T-cell (primary cell): ENCODE measurements at regions not wholly inside any gene's neighbourhood (a gene's known extent, or its start where the extent isn't known, plus 50 kb on each side); places are given as distances from the start of the nearest gene placed in this dataset.
"Not testable (repeated sequence)": the region's sequence is repeated elsewhere in the genome, so short reads cannot be mapped to it uniquely, and the experiment has no call there.

ENCODE experiments used
- ATAC-seq, 4 experiments: fragments of 200-7000 bp in 3 of 4; fragments of 150-1000 bp in 1 of 4; cut with Tn5 transposase; replicated peaks in 1 of 4; 1 replicate in 3 of 4; 2 replicates in 1 of 4; pipeline ENCODE4 v1.10.0; 2021; ENCODE audit warnings: moderate library complexity in 3 of 4, mild to moderate bottlenecking in 2 of 4, moderate number of reproducible peaks in 1 of 4
- CTCF ChIA-PET, 2 donors: fragments of 300-600 bp; sonication (Branson Sonifier 250); formaldehyde crosslinking; loops; one replicate each; lab custom pipeline; 2022; ENCODE audit warnings: antibody characterized with exemption in 2 of 2; lab: Charles Lee
- POLR2A ChIA-PET, 2 donors: fragments of 300-600 bp; sonication (Branson Sonifier 250); formaldehyde crosslinking; loops; one replicate each; lab custom pipeline; 2022; ENCODE audit warnings: antibody characterized with exemption in 2 of 2; lab: Charles Lee
- DNase-seq, 35 experiments: peaks; one replicate each; pipeline versions ENCODE4 v3.0.0 to v3.0.0-alpha.2; 2013 to 2023
- H3K27ac ChIP-seq: one replicate; pipeline ENCODE4 v1.5.1; 2013; ENCODE audit warnings: low read length
- H3K27me3 ChIP-seq, 2 experiments: replicated peaks in 1 of 2; 1 replicate in 1 of 2; 2 replicates in 1 of 2; pipeline versions ENCODE4 v1.6.1 to v1.7.0; 2013; ENCODE audit warnings: low read length in 1 of 2, mixed read lengths in 1 of 2; ENCODE audit not compliant: control insufficient read depth in 2 of 2, insufficient read depth in 2 of 2; ENCODE audit errors: extremely low read depth in 1 of 2
- H3K36me3 ChIP-seq, 2 donors: 1 replicate in 1 of 2; 2 replicates in 1 of 2; pipeline versions ENCODE4 v1.6.1 to v1.7.0; 2013; ENCODE audit warnings: low read length in 1 of 2; ENCODE audit not compliant: control insufficient read depth in 2 of 2, insufficient read depth in 1 of 2; ENCODE audit errors: extremely low read depth in 1 of 2
- H3K4me1 ChIP-seq, 2 experiments: 1 replicate in 1 of 2; 2 replicates in 1 of 2; pipeline versions ENCODE4 v1.6.1 to v1.7.0; 2013; ENCODE audit warnings: low read length in 2 of 2, mixed read lengths in 1 of 2; ENCODE audit not compliant: insufficient read depth in 2 of 2, control insufficient read depth in 1 of 2; ENCODE audit errors: extremely low read depth in 1 of 2
- H3K4me3 ChIP-seq, 2 donors: 1 replicate in 1 of 2; 2 replicates in 1 of 2; pipeline versions ENCODE4 v1.5.1 to v1.7.0; 2013; ENCODE audit warnings: mild to moderate bottlenecking in 2 of 2, low read length in 1 of 2, moderate library complexity in 1 of 2; ENCODE audit not compliant: control insufficient read depth in 1 of 2; ENCODE audit errors: extremely low read depth in 1 of 2
- H3K9me3 ChIP-seq: 2 replicates; pipeline ENCODE4 v1.7.0; 2013
- H3K27ac Mint-ChIP-seq, 2 donors: one replicate each; pipeline ENCODE4 v1.8.0; 2020 to 2021; ENCODE audit warnings: mild to moderate bottlenecking in 2 of 2, mixed read lengths in 2 of 2
- H3K27me3 Mint-ChIP-seq, 2 donors: one replicate each; pipeline ENCODE4 v1.8.0; 2021 to 2022; ENCODE audit warnings: mixed read lengths in 2 of 2
- H3K36me3 Mint-ChIP-seq: one replicate; pipeline ENCODE4 v1.8.0; 2021; ENCODE audit warnings: mixed read lengths
- H3K4me1 Mint-ChIP-seq, 3 donors: one replicate each; pipeline ENCODE4 v1.8.0; 2020 to 2022; ENCODE audit warnings: mixed read lengths in 3 of 3, mild to moderate bottlenecking in 1 of 3
- H3K4me3 Mint-ChIP-seq, 3 donors: one replicate each; pipeline ENCODE4 v1.8.0; 2020 to 2022; ENCODE audit warnings: mild to moderate bottlenecking in 3 of 3, mixed read lengths in 3 of 3, moderate library complexity in 3 of 3
- H3K9me3 Mint-ChIP-seq, 3 donors: one replicate each; pipeline ENCODE4 v1.8.0; 2020 to 2022; ENCODE audit warnings: mixed read lengths in 3 of 3
- WGBS: methylation state at CpG from one replicate; pipeline ENCODE4 v1.1.5; 2013; ENCODE audit warnings: missing lambda C conversion rate; ENCODE audit not compliant: insufficient coverage; 5-methylcytosine and 5-hydroxymethylcytosine counted together

DNA sequence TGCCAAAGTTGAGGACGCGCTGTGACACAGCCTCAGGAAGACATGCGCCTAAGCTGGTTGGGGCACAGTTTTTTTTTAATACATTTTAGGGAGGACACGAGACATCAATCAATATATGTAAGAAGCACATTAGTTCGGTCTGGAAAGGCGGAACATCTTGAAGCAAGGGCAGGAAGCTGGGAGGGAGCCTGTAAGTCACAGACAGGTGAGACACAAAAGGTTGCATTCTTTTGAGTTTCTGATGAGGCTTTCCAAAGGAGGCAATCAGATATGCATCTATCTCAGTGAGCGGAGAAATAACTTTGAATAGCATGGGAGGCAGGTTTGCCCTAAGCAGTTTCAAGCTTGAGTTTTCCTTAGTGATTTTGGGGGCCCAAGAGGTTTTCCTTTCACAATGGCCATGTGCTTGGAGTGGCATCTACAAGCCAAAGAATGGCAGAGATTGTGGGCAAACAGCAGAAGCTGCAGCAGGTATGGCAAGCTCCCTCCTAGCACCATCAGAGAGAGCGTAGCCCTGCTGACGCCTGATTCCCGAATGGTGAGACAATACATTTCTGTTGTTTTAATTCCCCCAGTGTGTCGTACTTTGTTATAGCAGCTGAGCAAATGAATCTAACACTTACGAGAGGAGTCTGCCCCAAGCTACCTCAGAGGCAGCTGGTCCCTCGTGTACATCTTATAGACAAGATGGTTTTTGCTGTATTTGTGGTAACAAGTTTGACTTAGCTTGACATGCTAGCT, 99.5 kb upstream of the TMTC4 start:
- peaks cover 0 to 8% (median 8%) of the 10 kb centered on the region in 3 donors for H3K9me3 Mint-ChIP-seq
- Histone ChIP-seq H3K27ac (no peak overlapping the region), H3K27me3 (no peaks in the 10 kb centered on the region), H3K9me3 (no peaks in the 10 kb centered on the region), H3K4me1 (no peaks in the 10 kb centered on the region), H3K4me3 (no peak overlapping the region), H3K36me3 (no peaks in the 10 kb centered on the region)
- no peaks in the 10 kb centered on the region for H3K36me3 Mint-ChIP-seq
- no peak overlapping the region for H3K4me3 Mint-ChIP-seq
- WGBS = 85% methylated on average over 10 of the region's 13 CpGs
- CTCF ChIA-PET = no interaction called here
- peaks cover 7 to 11% (median 7%) of the 10 kb centered on the region in 3 donors for H3K4me1 Mint-ChIP-seq
- peaks cover 3 to 4% of the 10 kb centered on the region in 2 donors for H3K27me3 Mint-ChIP-seq
- no peak for DNase-seq
- POLR2A ChIA-PET = no interaction called here
- H3K27ac Mint-ChIP-seq = no peak overlapping the region
- no peak for ATAC-seq

DNA sequence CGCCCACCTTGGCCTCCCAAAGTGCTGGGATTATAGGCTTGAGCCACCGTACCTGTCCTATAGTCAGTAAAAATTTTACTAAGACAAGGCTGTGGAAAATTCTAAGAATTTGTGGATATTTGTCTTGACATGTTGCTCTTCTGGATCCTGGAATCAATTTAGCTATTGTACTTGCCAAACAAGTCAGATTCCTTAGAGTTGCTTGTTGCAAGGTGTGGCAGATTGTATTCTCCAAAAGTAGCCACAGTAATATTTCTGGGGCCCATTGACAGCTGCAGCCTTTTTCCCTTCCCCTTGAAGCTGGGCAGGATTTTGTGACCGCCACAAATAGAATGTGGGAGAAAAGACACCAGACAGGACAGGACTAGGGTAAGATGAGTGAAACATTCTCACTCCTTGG, 98.8 kb upstream of the TMTC4 start:
- DNase-seq = no peak
- Mint-ChIP-seq H3K27me3 (peaks cover 1 to 4% of the 10 kb centered on the region in 2 donors), H3K36me3 (no peaks in the 10 kb centered on the region), H3K4me3 (no peak overlapping the region), H3K4me1 (peaks cover 7 to 11% (median 7%) of the 10 kb centered on the region in 3 donors), H3K27ac (no peak overlapping the region), H3K9me3 (peaks cover 0 to 8% (median 6%) of the 10 kb centered on the region in 3 donors)
- ChIA-PET POLR2A (no interaction called here), CTCF (no interaction called here)
- Histone ChIP-seq H3K9me3 (no peaks in the 10 kb centered on the region), H3K27ac (no peak overlapping the region), H3K4me1 (no peaks in the 10 kb centered on the region), H3K4me3 (no peak overlapping the region), H3K27me3 (no peaks in the 10 kb centered on the region), H3K36me3 (no peaks in the 10 kb centered on the region)
- no CpG with 5 or more reads among the region's 3 CpGs for WGBS
- ATAC-seq = no peak

DNA sequence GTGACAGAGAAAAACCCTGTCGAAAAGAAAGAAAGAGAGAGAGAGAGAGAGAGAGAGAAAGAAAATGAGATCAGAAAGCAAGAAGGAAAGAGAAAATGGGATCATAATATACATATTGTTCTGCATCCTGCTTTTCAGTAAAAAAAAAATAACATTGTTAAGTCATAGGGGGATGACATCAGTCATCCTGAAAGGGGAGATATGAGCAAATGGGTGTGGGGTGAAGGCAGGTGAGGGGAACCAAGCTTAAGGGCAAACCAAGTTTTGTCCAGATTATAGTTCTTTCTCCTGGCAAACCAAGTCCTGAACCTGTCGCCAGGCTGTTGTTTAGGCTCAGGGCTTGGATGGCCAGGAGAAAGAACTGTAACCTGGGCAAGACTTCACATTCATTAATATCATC, 92.6 kb upstream of the TMTC4 start:
- ChIA-PET CTCF (no interaction called here), POLR2A (no interaction called here)
- Mint-ChIP-seq H3K36me3 (peaks cover 3% of the 10 kb centered on the region), H3K9me3 (peaks cover 0 to 8% (median 7%) of the 10 kb centered on the region in 3 donors), H3K4me1 (no peaks in the 10 kb centered on the region), H3K27me3 (peaks cover 3 to 8% of the 10 kb centered on the region in 2 donors), H3K27ac (no peak overlapping the region), H3K4me3 (no peak overlapping the region)
- H3K9me3 ChIP-seq = no peaks in the 10 kb centered on the region
- no CpG with 5 or more reads among the region's 2 CpGs for WGBS
- H3K36me3 ChIP-seq = no peaks in the 10 kb centered on the region
- peaks cover 0 to 7% of the 10 kb centered on the region in 2 experiments for H3K27me3 ChIP-seq
- no peaks in the 10 kb centered on the region for H3K4me1 ChIP-seq
- no peak overlapping the region for H3K27ac ChIP-seq
- no peak for ATAC-seq
- no peak for DNase-seq
- no peak overlapping the region for H3K4me3 ChIP-seq

DNA sequence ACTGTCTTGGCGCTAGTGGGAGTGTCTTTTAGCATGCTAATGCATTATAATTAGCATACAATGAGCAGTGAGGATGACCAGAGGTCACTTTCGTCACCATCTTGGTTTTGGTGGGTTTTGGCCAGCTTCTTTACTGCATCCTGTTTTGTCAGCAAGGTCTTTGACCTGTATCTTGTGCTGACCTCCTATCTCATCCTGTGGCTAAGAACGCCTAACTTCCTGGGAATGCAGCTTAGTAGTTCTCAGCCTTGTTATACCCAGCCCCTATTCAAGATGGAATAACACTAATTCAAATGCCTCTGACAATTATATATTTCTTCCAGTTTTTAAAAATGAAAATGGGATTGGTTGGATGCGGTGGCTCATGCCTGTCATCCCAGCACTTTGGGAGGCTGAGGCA, 92.0 kb upstream of the TMTC4 start:
- H3K27ac ChIP-seq, H3K36me3 Mint-ChIP-seq, H3K9me3 Mint-ChIP-seq, H3K4me3 Mint-ChIP-seq, H3K9me3 ChIP-seq, H3K4me3 ChIP-seq, DNase-seq, H3K27ac Mint-ChIP-seq, H3K27me3 Mint-ChIP-seq, POLR2A ChIA-PET, ATAC-seq, H3K36me3 ChIP-seq, H3K4me1 Mint-ChIP-seq, H3K27me3 ChIP-seq, H3K4me1 ChIP-seq, CTCF ChIA-PET: not testable (repeated sequence)
- 60% methylated on average over 1 of the region's 4 CpGs for WGBS

DNA sequence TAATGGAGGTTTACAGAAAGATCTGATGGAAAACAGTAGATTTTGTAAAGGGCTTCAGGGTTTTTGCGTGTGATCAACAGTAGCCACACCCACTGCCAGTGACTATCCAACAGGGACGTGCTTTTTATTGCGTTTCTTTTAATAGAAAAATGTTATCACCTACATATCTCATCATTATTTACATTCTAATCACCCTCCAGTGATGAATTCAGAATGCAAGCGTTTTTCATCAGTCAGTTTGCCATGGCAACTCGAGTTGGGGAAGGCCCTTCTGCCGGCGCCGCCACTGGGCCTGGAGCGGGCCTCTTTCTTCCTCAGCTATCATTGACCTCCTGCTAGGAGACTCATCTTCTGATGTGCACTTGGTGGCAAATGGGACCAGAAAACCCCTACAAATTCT, 90.3 kb upstream of the TMTC4 start:
- Mint-ChIP-seq H3K36me3 (peaks cover 3% of the 10 kb centered on the region), H3K4me1 (no peaks in the 10 kb centered on the region), H3K27ac (no peak overlapping the region), H3K27me3 (peaks cover 5 to 8% of the 10 kb centered on the region in 2 donors), H3K9me3 (peaks cover 0 to 4% (median 3%) of the 10 kb centered on the region in 3 donors), H3K4me3 (no peak overlapping the region)
- CTCF ChIA-PET = no interaction called here
- POLR2A ChIA-PET = no interaction called here
- 93% methylated on average over 3 of the region's 9 CpGs for WGBS
- H3K36me3 ChIP-seq = no peaks in the 10 kb centered on the region
- H3K9me3 ChIP-seq = no peaks in the 10 kb centered on the region
- no peak overlapping the region for H3K27ac ChIP-seq
- DNase-seq (no peak), ATAC-seq (no peak)
- H3K27me3 ChIP-seq = peaks cover 0 to 7% of the 10 kb centered on the region in 2 experiments
- H3K4me3 ChIP-seq = no peak overlapping the region
- H3K4me1 ChIP-seq = no peaks in the 10 kb centered on the region

DNA sequence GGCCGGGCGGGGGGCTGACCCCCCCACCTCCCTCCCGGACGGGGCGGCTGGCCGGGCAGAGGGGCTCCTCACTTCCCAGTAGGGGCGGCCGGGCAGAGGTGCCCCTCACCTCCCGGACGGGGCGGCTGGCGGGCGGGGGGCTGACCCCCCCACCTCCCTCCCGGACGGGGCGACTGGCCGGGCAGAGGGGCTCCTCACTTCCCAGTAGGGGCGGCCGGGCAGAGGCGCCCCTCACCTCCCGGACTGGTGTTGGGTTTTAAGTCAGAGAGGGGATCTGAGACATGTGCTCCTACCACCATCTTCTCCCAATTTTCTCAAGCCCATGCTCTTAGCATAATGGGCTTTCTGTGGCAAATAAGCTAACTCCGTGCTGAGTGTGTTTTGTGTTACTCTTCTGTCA, 87.5 kb upstream of the TMTC4 start:
- H3K27ac Mint-ChIP-seq, ATAC-seq, H3K4me1 Mint-ChIP-seq, H3K36me3 Mint-ChIP-seq, POLR2A ChIA-PET, H3K4me1 ChIP-seq, CTCF ChIA-PET, H3K9me3 Mint-ChIP-seq, H3K27ac ChIP-seq, H3K27me3 ChIP-seq, H3K4me3 Mint-ChIP-seq, DNase-seq, H3K4me3 ChIP-seq, H3K9me3 ChIP-seq, H3K36me3 ChIP-seq: not testable (repeated sequence)
- WGBS = no CpG with 5 or more reads among the region's 22 CpGs
- peaks cover 8 to 11% of the 10 kb centered on the region in 2 donors for H3K27me3 Mint-ChIP-seq
